Memory B cell (primary cell): ENCODE measurements at regions not wholly inside any gene's neighbourhood (a gene's known extent, or its start where the extent isn't known, plus 50 kb on each side); places are given as distances from the start of the nearest gene placed in this dataset.

Source experiments
- ATAC-seq: fragments of 150-1000 bp; cut with Tn5 transposase; 2 replicates; pipeline ENCODE4 v1.10.0; 2021; ENCODE audit warnings: low read depth, mild to moderate bottlenecking, moderate library complexity
- DNase-seq, 2 donors: peaks; one replicate each; pipeline ENCODE4 v3.0.0; 2022; ENCODE audit warnings: low spot score in 2 of 2
- H3K27ac Mint-ChIP-seq: one replicate; pipeline ENCODE4 v1.8.0; 2022; ENCODE audit warnings: mild to moderate bottlenecking, moderate library complexity, mixed read lengths
- H3K27me3 Mint-ChIP-seq: one replicate; pipeline ENCODE4 v1.8.0; 2022; ENCODE audit warnings: mixed read lengths
- H3K36me3 Mint-ChIP-seq: one replicate; pipeline ENCODE4 v1.8.0; 2022; ENCODE audit warnings: mild to moderate bottlenecking, mixed read lengths
- H3K4me1 Mint-ChIP-seq: one replicate; pipeline ENCODE4 v1.8.0; 2022; ENCODE audit warnings: mixed read lengths
- H3K4me3 Mint-ChIP-seq: one replicate; pipeline ENCODE4 v1.8.0; 2022; ENCODE audit warnings: mild to moderate bottlenecking, moderate library complexity, mixed read lengths
- H3K9me3 Mint-ChIP-seq: one replicate; pipeline ENCODE4 v1.8.0; 2022; ENCODE audit warnings: mixed read lengths

GRCh38 chr10:83108565-83109333, 1030.6 kb upstream of the GHITM start:
- H3K27ac Mint-ChIP-seq = no peak overlapping the region
- H3K36me3 Mint-ChIP-seq = no peaks in the 10 kb centered on the region
- DNase-seq (no peak), ATAC-seq (no peak)
- H3K4me3 Mint-ChIP-seq = no peak overlapping the region
- no peaks in the 10 kb centered on the region for H3K27me3 Mint-ChIP-seq
- H3K4me1 Mint-ChIP-seq = no peaks in the 10 kb centered on the region
- peaks cover 17% of the 10 kb centered on the region for H3K9me3 Mint-ChIP-seq

- no peaks in the 10 kb centered on the region for H3K27me3 Mint-ChIP-seq
- DNase-seq = no peak
- H3K4me3 Mint-ChIP-seq = no peak overlapping the region
- no peaks in the 10 kb centered on the region for H3K4me1 Mint-ChIP-seq
- peaks cover 2% of the 10 kb centered on the region for H3K9me3 Mint-ChIP-seq
- no peak overlapping the region for H3K27ac Mint-ChIP-seq
- ATAC-seq = no peak
- no peaks in the 10 kb centered on the region for H3K36me3 Mint-ChIP-seq
Measured at GRCh38 chr10:83119346-83119745, 1020.0 kb upstream of the GHITM start.

- DNase-seq = no peak
- Mint-ChIP-seq H3K9me3 (peaks cover under 1% of the 10 kb centered on the region), H3K36me3 (no peaks in the 10 kb centered on the region), H3K27ac (no peak overlapping the region), H3K4me1 (peaks cover 2% of the 10 kb centered on the region), H3K4me3 (no peak overlapping the region), H3K27me3 (no peaks in the 10 kb centered on the region)
- ATAC-seq = no peak
Measured at GRCh38 chr10:83122336-83122735, 1017.0 kb upstream of the GHITM start.

GRCh38 chr10:83127942-83128575, 1011.2 kb upstream of the GHITM start:
- H3K36me3 Mint-ChIP-seq = no peaks in the 10 kb centered on the region
- H3K9me3 Mint-ChIP-seq = peaks cover 13% of the 10 kb centered on the region
- no peak overlapping the region for H3K27ac Mint-ChIP-seq
- H3K27me3 Mint-ChIP-seq = no peaks in the 10 kb centered on the region
- peaks cover 2% of the 10 kb centered on the region for H3K4me1 Mint-ChIP-seq
- no peak overlapping the region for H3K4me3 Mint-ChIP-seq
- ATAC-seq = no peak
- DNase-seq = no peak

- H3K27ac Mint-ChIP-seq = no peak overlapping the region
- H3K27me3 Mint-ChIP-seq = no peaks in the 10 kb centered on the region
- H3K4me3 Mint-ChIP-seq = no peak overlapping the region
- H3K36me3 Mint-ChIP-seq = no peaks in the 10 kb centered on the region
- peaks cover 3% of the 10 kb centered on the region for H3K9me3 Mint-ChIP-seq
- DNase-seq (no peak), ATAC-seq (no peak)
- no peaks in the 10 kb centered on the region for H3K4me1 Mint-ChIP-seq
Measured at GRCh38 chr10:83140811-83141210, 998.5 kb upstream of the GHITM start.

GRCh38 chr10:83142074-83142563, 997.2 kb upstream of the GHITM start:
- DNase-seq (no peak), ATAC-seq (no peak)
- Mint-ChIP-seq H3K9me3 (peaks cover 3% of the 10 kb centered on the region), H3K36me3 (no peaks in the 10 kb centered on the region), H3K4me3 (no peak overlapping the region), H3K27me3 (no peaks in the 10 kb centered on the region), H3K4me1 (no peaks in the 10 kb centered on the region), H3K27ac (no peak overlapping the region)

- peaks cover 5% of the 10 kb centered on the region for H3K9me3 Mint-ChIP-seq
- DNase-seq (no peak), ATAC-seq (no peak)
- no peak overlapping the region for H3K27ac Mint-ChIP-seq
- H3K4me1 Mint-ChIP-seq = no peaks in the 10 kb centered on the region
- no peak overlapping the region for H3K4me3 Mint-ChIP-seq
- H3K36me3 Mint-ChIP-seq = no peaks in the 10 kb centered on the region
- no peaks in the 10 kb centered on the region for H3K27me3 Mint-ChIP-seq
Measured at GRCh38 chr10:83144461-83144860, 994.8 kb upstream of the GHITM start.

- no peak for ATAC-seq
- peaks cover 4% of the 10 kb centered on the region for H3K9me3 Mint-ChIP-seq
- DNase-seq = no peak
- no peaks in the 10 kb centered on the region for H3K36me3 Mint-ChIP-seq
- no peaks in the 10 kb centered on the region for H3K27me3 Mint-ChIP-seq
- H3K27ac Mint-ChIP-seq = no peak overlapping the region
- no peak overlapping the region for H3K4me3 Mint-ChIP-seq
- H3K4me1 Mint-ChIP-seq = no peaks in the 10 kb centered on the region
Measured at GRCh38 chr10:83153714-83154113, 985.6 kb upstream of the GHITM start.

GRCh38 chr10:83164156-83164555, 975.2 kb upstream of the GHITM start:
- Mint-ChIP-seq H3K36me3 (no peaks in the 10 kb centered on the region), H3K27me3 (no peaks in the 10 kb centered on the region), H3K4me1 (no peaks in the 10 kb centered on the region), H3K4me3 (no peak overlapping the region), H3K9me3 (peaks cover 2% of the 10 kb centered on the region), H3K27ac (no peak overlapping the region)
- ATAC-seq (no peak), DNase-seq (no peak)

GRCh38 chr10:83165265-83165664, 974.0 kb upstream of the GHITM start:
- peaks cover 3% of the 10 kb centered on the region for H3K9me3 Mint-ChIP-seq
- no peaks in the 10 kb centered on the region for H3K4me1 Mint-ChIP-seq

GRCh38 chr10:83166344-83166743, 973.0 kb upstream of the GHITM start:
- Mint-ChIP-seq H3K4me1 (no peaks in the 10 kb centered on the region), H3K9me3 (peaks cover 3% of the 10 kb centered on the region), H3K36me3 (no peaks in the 10 kb centered on the region), H3K27me3 (no peaks in the 10 kb centered on the region), H3K4me3 (no peak overlapping the region), H3K27ac (no peak overlapping the region)
- ATAC-seq = no peak
- no peak for DNase-seq

More at GRCh38 chr10:83165265-83165664, 974.0 kb upstream of the GHITM start:
- no peak for DNase-seq
- ATAC-seq = no peak
- H3K36me3 Mint-ChIP-seq = no peaks in the 10 kb centered on the region
- no peaks in the 10 kb centered on the region for H3K27me3 Mint-ChIP-seq
- H3K27ac Mint-ChIP-seq = no peak overlapping the region
- H3K4me3 Mint-ChIP-seq = no peak overlapping the region

GRCh38 chr10:83167081-83167480, 972.2 kb upstream of the GHITM start:
- Mint-ChIP-seq H3K27ac (no peak overlapping the region), H3K4me3 (no peak overlapping the region), H3K27me3 (no peaks in the 10 kb centered on the region), H3K36me3 (no peaks in the 10 kb centered on the region), H3K4me1 (no peaks in the 10 kb centered on the region), H3K9me3 (peaks cover 3% of the 10 kb centered on the region)
- ATAC-seq = no peak
- DNase-seq = no peak

- DNase-seq (no peak), ATAC-seq (no peak)
- Mint-ChIP-seq H3K27me3 (no peaks in the 10 kb centered on the region), H3K36me3 (no peaks in the 10 kb centered on the region), H3K9me3 (peaks cover 3% of the 10 kb centered on the region), H3K27ac (no peak overlapping the region), H3K4me1 (no peaks in the 10 kb centered on the region), H3K4me3 (no peak overlapping the region)
Measured at GRCh38 chr10:83176901-83177300, 962.4 kb upstream of the GHITM start.

- ATAC-seq = no peak
Measured at GRCh38 chr10:83178526-83178925, 960.8 kb upstream of the GHITM start.

GRCh38 chr10:83179371-83179770, 959.9 kb upstream of the GHITM start:
- Mint-ChIP-seq H3K27ac (no peak overlapping the region), H3K4me1 (no peaks in the 10 kb centered on the region), H3K36me3 (no peaks in the 10 kb centered on the region), H3K9me3 (peaks cover 3% of the 10 kb centered on the region), H3K27me3 (no peaks in the 10 kb centered on the region), H3K4me3 (no peak overlapping the region)
- ATAC-seq = no peak
- DNase-seq = no peak

More at GRCh38 chr10:83178526-83178925, 960.8 kb upstream of the GHITM start:
- H3K36me3 Mint-ChIP-seq = no peaks in the 10 kb centered on the region
- H3K27me3 Mint-ChIP-seq = no peaks in the 10 kb centered on the region
- H3K4me3 Mint-ChIP-seq = no peak overlapping the region
- H3K27ac Mint-ChIP-seq = no peak overlapping the region
- H3K4me1 Mint-ChIP-seq = no peaks in the 10 kb centered on the region
- peaks cover 3% of the 10 kb centered on the region for H3K9me3 Mint-ChIP-seq
- no peak for DNase-seq
